NCI-H2171 (cell line): ENCODE measurements at regions not wholly inside any gene's neighbourhood (a gene's known extent, or its start where the extent isn't known, plus 50 kb on each side); places are given as distances from the start of the nearest gene placed in this dataset.

Experiments
- DNase-seq: peaks from one replicate; lab custom pipeline; 2025; lab: John Stamatoyannopoulos, UW

GRCh38 chrX:10021461-10022272 lies 54.5 kb downstream of the CLDN34 start:
- no peak for DNase-seq

- no peak for DNase-seq
These were observed 55.0 kb downstream of the CLDN34 start for GRCh38 chrX:10022273-10022541.

- no peak for DNase-seq
These were observed 55.6 kb downstream of the CLDN34 start for GRCh38 chrX:10022580-10023245.

- no peak for DNase-seq
These were observed 56.7 kb downstream of the CLDN34 start for GRCh38 chrX:10023821-10024220.

GRCh38 chrX:10025742-10026493 lies 58.8 kb downstream of the CLDN34 start:
- no peak for DNase-seq

GRCh38 chrX:10028283-10029104 lies 61.3 kb downstream of the CLDN34 start:
- no peak for DNase-seq

GRCh38 chrX:10030570-10030969 lies 63.4 kb downstream of the CLDN34 start:
- DNase-seq, result no peak

- no peak for DNase-seq
These were observed 64.6 kb downstream of the CLDN34 start for GRCh38 chrX:10031746-10032145.

- DNase-seq, result no peak
These were observed 65.0 kb downstream of the CLDN34 start for GRCh38 chrX:10032147-10032546.

GRCh38 chrX:10033375-10034007 lies 66.3 kb downstream of the CLDN34 start:
- no peak for DNase-seq

- DNase-seq, result no peak
These were observed 67.6 kb downstream of the CLDN34 start for GRCh38 chrX:10034740-10035260.

- DNase-seq, result no peak
These were observed 71.4 kb downstream of the CLDN34 start for GRCh38 chrX:10038585-10038984.

GRCh38 chrX:10039821-10040793 lies 72.9 kb downstream of the CLDN34 start:
- DNase-seq, result no peak

GRCh38 chrX:10040961-10041360 lies 73.8 kb downstream of the CLDN34 start:
- DNase-seq, result no peak

GRCh38 chrX:10041383-10041782 lies 74.2 kb downstream of the CLDN34 start:
- no peak for DNase-seq

- DNase-seq, result no peak
These were observed 74.9 kb downstream of the CLDN34 start for GRCh38 chrX:10042055-10042454.

- DNase-seq, result no peak
These were observed 76.2 kb downstream of the CLDN34 start for GRCh38 chrX:10043386-10043785.

- DNase-seq, result no peak
These were observed 76.9 kb downstream of the CLDN34 start for GRCh38 chrX:10044021-10044420.

- no peak for DNase-seq
These were observed 78.3 kb downstream of the CLDN34 start for GRCh38 chrX:10045327-10046000.

- no peak for DNase-seq
These were observed 80.0 kb downstream of the CLDN34 start for GRCh38 chrX:10047133-10047532.
